ENCODE measurements at regions not wholly inside any gene's neighbourhood (a gene's known extent, or its start where the extent isn't known, plus 50 kb on each side); places are given as distances from the start of the nearest gene placed in this dataset.

- DNase-seq: no peak
These were observed 69.4 kb upstream of the SMIM36 start for GRCh38 chr17:55580596-55581133.

- DNase-seq: no peak
These were observed 66.4 kb upstream of the SMIM36 start for GRCh38 chr17:55577687-55578086.

GRCh38 chr17:55576996-55577586, 65.8 kb upstream of the SMIM36 start:
- DNase-seq: no peak

DNA sequence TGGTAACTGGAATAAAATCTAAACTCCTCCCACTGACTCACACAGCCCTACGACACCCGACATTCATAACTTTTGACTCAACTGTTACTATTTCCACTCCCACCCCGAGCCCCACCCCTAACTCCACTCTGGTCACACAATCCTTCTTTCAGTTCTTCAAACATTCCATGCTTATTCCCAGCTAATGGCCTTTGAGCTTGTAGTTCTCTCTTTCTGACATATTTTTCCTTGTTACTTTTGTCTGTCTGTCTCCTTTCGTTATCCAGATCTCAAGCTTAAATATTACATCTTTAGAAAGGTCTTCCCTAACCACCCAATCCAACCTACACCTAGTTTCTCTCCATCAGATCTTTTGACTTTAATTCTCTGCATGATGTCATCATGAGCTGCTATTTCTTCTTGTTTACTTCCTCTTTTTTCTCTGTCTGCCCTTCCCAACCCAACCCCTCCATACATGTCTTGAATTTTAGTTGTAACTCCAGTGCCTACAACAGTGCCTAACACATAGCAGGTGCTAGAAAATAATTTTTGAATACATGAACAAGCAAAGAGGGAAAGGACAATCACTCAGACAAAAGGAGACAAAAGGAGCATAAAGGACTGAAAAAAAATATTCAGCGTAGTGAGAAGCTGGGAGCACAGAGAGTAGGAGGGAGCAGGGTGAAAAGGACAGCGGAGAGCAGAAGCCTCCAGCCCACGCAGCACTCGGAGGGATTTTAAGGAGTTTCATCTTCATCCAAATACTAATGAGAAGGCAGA, 65.2 kb upstream of the SMIM36 start:
- no peak for DNase-seq

DNA sequence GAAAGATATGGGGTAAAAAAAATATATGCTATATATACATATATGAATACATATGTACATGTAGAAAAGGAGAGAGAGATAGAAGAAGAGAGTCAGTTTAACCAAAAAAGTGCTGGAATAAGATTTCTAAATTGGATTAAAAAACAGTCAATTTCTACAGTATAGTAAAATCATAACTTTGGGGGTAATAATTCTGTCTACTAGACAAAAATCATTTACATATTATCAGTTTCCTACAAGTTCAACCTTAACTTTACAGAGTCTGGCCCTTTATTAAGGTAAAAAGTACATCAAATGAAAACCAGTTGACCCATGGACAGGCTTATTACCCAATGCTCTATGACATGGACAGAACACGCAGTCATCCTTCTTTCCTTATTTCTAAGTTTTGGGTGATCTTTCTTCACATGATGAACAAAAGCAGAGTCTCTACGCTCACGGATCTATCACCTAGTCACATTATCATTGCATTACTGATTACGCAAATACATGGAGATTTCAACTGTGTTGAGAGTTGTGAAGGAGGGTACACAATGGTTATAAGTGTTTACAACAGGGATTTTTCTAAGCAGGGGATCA, 63.9 kb upstream of the SMIM36 start:
- no peak for DNase-seq

DNA sequence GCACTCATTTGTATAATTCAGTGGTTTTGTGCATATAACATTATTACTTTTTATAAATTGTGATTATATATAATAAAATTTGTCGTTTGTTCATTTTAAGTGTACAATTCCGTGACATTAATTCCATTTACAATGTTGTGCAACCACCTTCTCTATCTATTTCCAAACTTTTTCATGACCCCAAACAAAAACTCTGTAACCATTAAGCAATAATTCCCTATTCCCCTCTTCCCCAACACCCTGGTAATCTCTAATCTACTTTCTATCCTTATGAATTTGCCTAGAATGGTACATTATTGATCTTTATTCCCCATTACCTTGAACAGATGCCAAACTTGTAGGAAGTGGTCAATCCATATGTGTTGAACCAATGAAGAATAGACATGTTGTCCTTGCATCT, 61.3 kb upstream of the SMIM36 start:
- DNase-seq: no peak

DNA sequence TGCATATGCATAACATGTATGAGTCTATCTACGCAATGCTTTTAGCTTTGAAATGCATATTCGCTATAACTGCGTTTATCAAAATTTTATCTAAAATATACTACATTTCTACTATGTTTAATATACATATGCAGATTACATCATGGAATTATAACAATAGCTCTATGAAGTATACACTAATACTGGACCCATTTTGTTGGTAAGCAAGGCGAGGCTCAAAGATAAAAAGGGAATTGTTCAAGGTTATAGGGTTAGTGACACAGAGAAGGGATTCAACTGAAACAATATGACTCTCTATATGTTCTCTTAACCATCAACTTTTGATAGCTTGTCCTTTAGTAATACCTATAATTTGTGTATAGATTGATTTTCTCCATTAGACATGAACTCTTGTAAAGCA, 60.9 kb upstream of the SMIM36 start:
- no peak for DNase-seq

GRCh38 chr17:55571095-55571494, 59.8 kb upstream of the SMIM36 start:
- no peak for DNase-seq

DNA sequence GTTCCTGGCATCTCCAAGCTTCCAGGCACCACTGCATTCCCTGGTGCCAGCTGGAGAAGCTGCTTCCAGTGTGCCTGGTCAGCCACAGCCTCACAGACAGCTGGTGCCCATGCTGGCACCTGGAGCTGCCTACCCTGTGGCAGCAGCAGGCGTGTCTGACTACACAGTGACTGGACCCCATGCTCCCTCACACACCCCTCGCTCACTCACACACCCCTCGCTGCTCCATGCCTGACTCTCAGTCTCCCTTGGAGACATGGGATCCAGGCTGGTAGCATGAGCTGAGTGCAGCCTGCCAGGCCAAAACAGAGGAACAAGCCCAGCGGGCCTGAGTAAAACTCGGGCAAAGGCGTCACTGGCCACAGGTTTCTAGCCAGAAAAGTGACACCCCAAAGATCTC, 59.1 kb upstream of the SMIM36 start:
- DNase-seq: no peak

DNA sequence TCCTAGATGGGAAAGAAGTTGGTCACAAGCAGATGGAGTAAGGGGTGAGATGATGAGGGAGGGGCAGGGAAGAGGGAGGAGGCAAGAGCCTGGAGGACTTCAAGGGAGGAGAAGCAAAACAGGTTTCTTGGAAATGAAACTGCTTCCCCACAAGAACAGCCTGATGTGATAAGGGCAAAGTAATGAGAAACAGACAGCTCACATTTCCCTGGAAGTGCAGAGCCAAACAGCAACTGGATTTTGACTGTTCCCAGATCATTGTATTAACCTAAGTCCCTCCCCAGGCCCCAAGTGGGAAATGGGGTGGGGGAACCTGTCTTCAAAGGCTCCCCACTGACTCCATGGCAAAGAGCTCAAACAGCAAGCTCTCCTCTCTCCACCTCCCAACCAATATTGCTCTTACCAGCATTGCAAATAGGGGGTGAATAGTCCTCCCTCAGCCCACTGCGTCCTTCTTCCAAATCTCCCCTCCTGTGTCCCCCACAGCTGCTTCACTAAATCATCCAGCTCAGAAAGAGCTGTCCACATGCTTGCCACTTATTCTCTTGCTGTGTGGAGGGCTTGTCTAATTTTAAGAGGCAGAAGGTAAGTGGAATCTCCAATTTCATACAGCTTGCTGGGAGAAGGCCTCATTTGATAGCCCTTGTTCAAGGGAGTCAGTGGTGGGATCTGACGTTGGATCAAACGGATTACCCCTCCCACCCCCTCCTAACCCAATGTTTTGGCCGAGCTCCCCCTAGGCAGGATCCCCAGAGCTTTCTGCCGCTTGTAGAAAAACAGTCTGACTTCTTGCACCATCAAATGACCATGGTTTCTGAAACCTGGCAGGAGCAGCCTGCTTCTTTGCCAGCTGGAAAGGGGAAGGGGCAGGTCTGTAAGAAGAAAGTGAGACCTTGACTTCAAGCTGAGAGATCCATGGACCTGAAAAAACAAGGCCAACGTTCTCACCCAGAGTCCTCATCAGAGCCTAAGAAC, 56.3 kb upstream of the SMIM36 start:
- DNase-seq: no peak

- DNase-seq: no peak
These were observed 52.8 kb upstream of the SMIM36 start for GRCh38 chr17:55564081-55564480.

- no peak for DNase-seq
These were observed 52.1 kb upstream of the SMIM36 start for GRCh38 chr17:55563363-55563762.

- no peak for DNase-seq
These were observed 50.8 kb upstream of the SMIM36 start for GRCh38 chr17:55561973-55562495.

DNA sequence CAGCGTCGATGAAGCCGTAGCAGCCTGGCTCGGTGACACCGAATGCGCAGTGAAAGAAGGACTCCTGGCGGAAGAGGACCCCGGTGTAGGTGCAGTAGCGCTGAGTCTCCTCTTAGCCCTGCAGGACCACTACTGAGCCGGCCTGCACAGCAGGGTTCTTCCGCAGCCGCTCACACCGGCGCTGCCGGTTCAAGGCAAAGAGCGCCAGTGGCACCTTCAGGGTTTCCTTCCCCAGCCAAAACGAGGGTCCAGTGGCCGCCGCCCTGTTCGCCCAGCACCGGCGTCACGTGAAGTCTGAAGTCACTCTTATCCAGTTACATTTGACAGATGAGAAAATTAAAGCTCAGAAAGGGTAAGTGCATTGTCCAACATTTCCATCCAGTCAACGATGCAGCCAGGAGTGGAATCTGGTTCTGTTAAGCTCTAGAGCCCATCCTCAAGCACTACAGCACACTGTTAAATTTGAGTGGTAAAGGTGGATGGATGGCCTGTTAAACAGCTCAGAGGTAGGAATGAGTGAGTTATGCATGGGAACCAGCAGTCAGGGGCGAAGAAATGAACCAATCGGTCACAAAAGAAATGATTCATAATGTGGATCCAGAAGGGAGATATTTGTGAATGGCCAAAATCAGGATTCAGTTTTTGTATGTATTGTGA, 50.2 kb upstream of the SMIM36 start:
- DNase-seq: no peak

All from NCI-H69 (cell line).